Vagina (tissue), 2 donors: ENCODE measurements at regions not wholly inside any gene's neighbourhood (a gene's known extent, or its start where the extent isn't known, plus 50 kb on each side); places are given as distances from the start of the nearest gene placed in this dataset.

ENCODE experiments used
- DNase-seq, 2 donors: peaks; one replicate each; pipeline ENCODE4 v3.0.0-alpha.2; 2017; ENCODE audit errors: extremely low spot score in 2 of 2
- H3K27ac ChIP-seq: fragments of 200-600 bp; sonication (generic); one replicate; pipeline ENCODE4 v1.5.1; 2019
- H3K27me3 ChIP-seq: fragments of 200-600 bp; sonication (generic); one replicate; pipeline ENCODE4 v1.5.1; 2019
- H3K36me3 ChIP-seq, 2 donors: fragments of 200-600 bp; sonication (generic); one replicate each; pipeline ENCODE4 v1.5.1; 2017 to 2019
- H3K4me1 ChIP-seq: fragments of 200-600 bp; sonication (generic); one replicate; pipeline ENCODE4 v1.5.1; 2019
- H3K4me3 ChIP-seq, 2 donors: fragments of 200-600 bp; sonication (generic); 1 replicate in 1 of 2; 2 replicates in 1 of 2; pipeline ENCODE4 v1.5.1; 2016 to 2019
- H3K9me3 ChIP-seq: fragments of 200-600 bp; sonication (generic); one replicate; pipeline ENCODE4 v1.5.1; 2019
- CTCF ChIP-seq, 3 experiments: fragments of 450-650 bp in 2 of 3; fragments of 200-600 bp in 1 of 3; sonication (generic) in 1 of 3; IDR thresholded peaks; one replicate each; pipeline ENCODE4 v1.5.1; 2017 to 2019; ENCODE audit warnings: antibody characterized with exemption in 3 of 3, mild to moderate bottlenecking in 2 of 3, moderate library complexity in 2 of 3
- POLR2A ChIP-seq, 2 donors: fragments of 450-650 bp; IDR thresholded peaks; one replicate each; pipeline ENCODE4 v1.6.1; 2017; ENCODE audit warnings: antibody characterized with exemption in 2 of 2, mild to moderate bottlenecking in 2 of 2, moderate library complexity in 2 of 2
- POLR2AphosphoS5 ChIP-seq, 2 donors: sonication (generic); formaldehyde crosslinking; IDR thresholded peaks; one replicate each; pipeline ENCODE4 v1.9.0; 2017; ENCODE audit warnings: antibody characterized with exemption in 2 of 2, mild to moderate bottlenecking in 2 of 2, low read depth in 1 of 2; ENCODE audit not compliant: insufficient read depth in 1 of 2
- intact Hi-C: fragments of 100-400 bp; cut with DNase I; formaldehyde crosslinking; loops from one replicate; pipeline ENCODE4 v1.15.1; 2023

- H3K9me3 ChIP-seq: no peaks in the 10 kb centered on the region
- TF ChIP-seq POLR2AphosphoS5 (IDR thresholded peaks at IDR 0.05; ENCODE audit: insufficient read depth in 1 of 2, low read depth in 1 of 2) (no peak), CTCF (IDR thresholded peaks at IDR 0.05) (no peak)
- no peaks in the 10 kb centered on the region for H3K36me3 ChIP-seq
- intact Hi-C loops: no loop called here
- no peaks in the 10 kb centered on the region for H3K4me1 ChIP-seq
- no peaks in the 10 kb centered on the region for H3K27me3 ChIP-seq
- no peak for DNase-seq
- H3K4me3 ChIP-seq: no peak overlapping the region
- H3K27ac ChIP-seq: no peak overlapping the region
Observed at GRCh38 chr15:96097661-96098060, 232.8 kb upstream of the NR2F2 start.

- Histone ChIP-seq H3K27me3 (no peaks in the 10 kb centered on the region), H3K27ac (no peak overlapping the region), H3K9me3 (no peaks in the 10 kb centered on the region), H3K4me1 (no peaks in the 10 kb centered on the region), H3K4me3 (no peak overlapping the region), H3K36me3 (no peaks in the 10 kb centered on the region)
- intact Hi-C loops: no loop called here
- no peak for DNase-seq
- TF ChIP-seq POLR2A (IDR thresholded peaks at IDR 0.05): no peak
- no peak for TF ChIP-seq CTCF (IDR thresholded peaks at IDR 0.05)
- no peak for TF ChIP-seq POLR2AphosphoS5 (IDR thresholded peaks at IDR 0.05; ENCODE audit: insufficient read depth in 1 of 2, low read depth in 1 of 2)
Observed at GRCh38 chr15:96102631-96103030, 227.9 kb upstream of the NR2F2 start.

GRCh38 chr15:96106181-96106580, 224.3 kb upstream of the NR2F2 start:
- no peak for DNase-seq
- intact Hi-C loops: no loop called here
- TF ChIP-seq CTCF (IDR thresholded peaks at IDR 0.05): no peak
- TF ChIP-seq POLR2A (IDR thresholded peaks at IDR 0.05): no peak
- no peak for TF ChIP-seq POLR2AphosphoS5 (IDR thresholded peaks at IDR 0.05; ENCODE audit: insufficient read depth in 1 of 2, low read depth in 1 of 2)
- Histone ChIP-seq H3K4me3 (no peak overlapping the region), H3K9me3 (no peaks in the 10 kb centered on the region), H3K27me3 (no peaks in the 10 kb centered on the region), H3K27ac (no peak overlapping the region), H3K36me3 (no peaks in the 10 kb centered on the region), H3K4me1 (no peaks in the 10 kb centered on the region)

- TF ChIP-seq POLR2AphosphoS5 (IDR thresholded peaks at IDR 0.05; ENCODE audit: insufficient read depth in 1 of 2, low read depth in 1 of 2) (no peak), POLR2A (IDR thresholded peaks at IDR 0.05) (no peak), CTCF (IDR thresholded peaks at IDR 0.05) (no peak)
Observed at GRCh38 chr15:96106628-96107027, 223.9 kb upstream of the NR2F2 start.

GRCh38 chr15:96107916-96108315, 222.6 kb upstream of the NR2F2 start:
- Histone ChIP-seq H3K27ac (no peak overlapping the region), H3K4me3 (no peak overlapping the region), H3K4me1 (no peaks in the 10 kb centered on the region), H3K27me3 (no peaks in the 10 kb centered on the region), H3K9me3 (no peaks in the 10 kb centered on the region), H3K36me3 (no peaks in the 10 kb centered on the region)
- DNase-seq: no peak
- TF ChIP-seq POLR2AphosphoS5 (IDR thresholded peaks at IDR 0.05; ENCODE audit: insufficient read depth in 1 of 2, low read depth in 1 of 2): no peak
- no peak for TF ChIP-seq POLR2A (IDR thresholded peaks at IDR 0.05)
- TF ChIP-seq CTCF (IDR thresholded peaks at IDR 0.05): no peak
- intact Hi-C loops: no loop called here

More at GRCh38 chr15:96106628-96107027, 223.9 kb upstream of the NR2F2 start:
- no peak overlapping the region for H3K27ac ChIP-seq
- H3K36me3 ChIP-seq: no peaks in the 10 kb centered on the region
- H3K4me3 ChIP-seq: no peak overlapping the region
- intact Hi-C loops: no loop called here
- no peak for DNase-seq
- H3K4me1 ChIP-seq: no peaks in the 10 kb centered on the region
- H3K9me3 ChIP-seq: no peaks in the 10 kb centered on the region
- H3K27me3 ChIP-seq: no peaks in the 10 kb centered on the region
